DND-41 (cell line): ENCODE measurements at regions not wholly inside any gene's neighbourhood (a gene's known extent, or its start where the extent isn't known, plus 50 kb on each side); places are given as distances from the start of the nearest gene placed in this dataset.
"Not testable (repeated sequence)": the region's sequence is repeated elsewhere in the genome, so short reads cannot be mapped to it uniquely, and the experiment has no call there.

ENCODE experiments used
- ATAC-seq: fragments of 200-7000 bp; cut with Tn5 transposase; 3 replicates; pipeline ENCODE4 v1.9.1; 2021; ENCODE audit warnings: low read depth; ENCODE audit not compliant: insufficient read depth
- DNase-seq: peaks from one replicate; pipeline ENCODE4 v3.0.0-alpha.2; 2020
- H2AFZ ChIP-seq: 2 replicates; pipeline ENCODE4 v1.6.0; 2012; ENCODE audit warnings: low read depth, low read length
- H3K27ac ChIP-seq: 2 replicates; pipeline ENCODE4 v1.5.1; 2012; ENCODE audit warnings: low read length, inconsistent platforms
- H3K27me3 ChIP-seq: fragments of 200-600 bp; sonication (generic); 2 replicates; pipeline ENCODE4 v1.6.0; 2012; ENCODE audit warnings: low read length, mild to moderate bottlenecking, inconsistent platforms; ENCODE audit not compliant: insufficient read depth, poor library complexity
- H3K36me3 ChIP-seq: 2 replicates; pipeline ENCODE4 v1.5.1; 2012; ENCODE audit warnings: low read length, inconsistent platforms; ENCODE audit not compliant: insufficient read depth
- H3K4me1 ChIP-seq: 2 replicates; pipeline ENCODE4 v1.5.1; 2012; ENCODE audit warnings: mild to moderate bottlenecking, low read length; ENCODE audit not compliant: insufficient read depth
- H3K4me2 ChIP-seq: 2 replicates; pipeline ENCODE4 v1.6.0; 2012; ENCODE audit warnings: mild to moderate bottlenecking, moderate library complexity, low read length, inconsistent platforms; ENCODE audit not compliant: insufficient read depth
- H3K4me3 ChIP-seq, 2 experiments: fragments of 200-600 bp in 1 of 2; shearing (Covaris generic) in 1 of 2; 2 replicates each; pipeline ENCODE4 v1.5.1; 2012 to 2016; ENCODE audit warnings: inconsistent platforms in 2 of 2, low read length in 2 of 2, mild to moderate bottlenecking in 2 of 2, low read depth in 1 of 2, moderate library complexity in 1 of 2
- H3K79me2 ChIP-seq: 2 replicates; pipeline ENCODE4 v1.6.0; 2012; ENCODE audit warnings: low read length, inconsistent platforms; ENCODE audit not compliant: insufficient read depth
- H3K9ac ChIP-seq: 2 replicates; pipeline ENCODE4 v1.6.0; 2012; ENCODE audit warnings: low read depth, mild to moderate bottlenecking, inconsistent platforms, low read length, moderate library complexity
- H3K9me3 ChIP-seq: 2 replicates; pipeline ENCODE4 v1.5.1; 2012; ENCODE audit warnings: low read length, moderate library complexity, mild to moderate bottlenecking, inconsistent platforms; ENCODE audit not compliant: insufficient read depth, severe bottlenecking
- H4K20me1 ChIP-seq: 2 replicates; pipeline ENCODE4 v1.6.0; 2012; ENCODE audit warnings: low read length; ENCODE audit not compliant: insufficient read depth
- CTCF ChIP-seq: IDR thresholded peaks from 2 replicates; pipeline ENCODE4 v1.5.1; 2012; ENCODE audit warnings: borderline replicate concordance, low read length, moderate library complexity, mild to moderate bottlenecking; ENCODE audit not compliant: poor library complexity, severe bottlenecking; ENCODE audit errors: extremely low read depth
- EZH2 ChIP-seq: IDR thresholded peaks from 3 replicates; pipeline ENCODE4 v1.6.1; 2012; ENCODE audit warnings: borderline replicate concordance, low read depth, mild to moderate bottlenecking, moderate library complexity, low read length, inconsistent platforms; ENCODE audit not compliant: severe bottlenecking

- no peaks in the 10 kb centered on the region for H3K36me3 ChIP-seq
- no peaks in the 10 kb centered on the region for H3K79me2 ChIP-seq
- DNase-seq (no peak), ATAC-seq (no peak)
- no peaks in the 10 kb centered on the region for H3K27me3 ChIP-seq
- no peak overlapping the region for H3K27ac ChIP-seq
- no peak overlapping the region for H3K4me3 ChIP-seq
- no peaks in the 10 kb centered on the region for H3K9me3 ChIP-seq
- no peak overlapping the region for H2AFZ ChIP-seq
- no peaks in the 10 kb centered on the region for H3K4me1 ChIP-seq
- H3K4me2 ChIP-seq, result no peak overlapping the region
- H3K9ac ChIP-seq, result no peak overlapping the region
- H4K20me1 ChIP-seq, result no peaks in the 10 kb centered on the region
- TF ChIP-seq EZH2 (no peak), CTCF (no peak)
These were observed 1741.9 kb upstream of the RAG2 start for GRCh38 chr11:38339835-38340440.

- H3K79me2 ChIP-seq, H3K4me3 ChIP-seq, DNase-seq, H3K9me3 ChIP-seq, H3K27ac ChIP-seq, H2AFZ ChIP-seq, H3K4me2 ChIP-seq, ATAC-seq, H3K36me3 ChIP-seq, H3K4me1 ChIP-seq, H4K20me1 ChIP-seq, H3K27me3 ChIP-seq, H3K9ac ChIP-seq: not testable (repeated sequence)
These were observed 1740.0 kb upstream of the RAG2 start for GRCh38 chr11:38338022-38338421.

GRCh38 chr11:38332046-38332445, 1734.0 kb upstream of the RAG2 start:
- Histone ChIP-seq H3K9me3 (no peaks in the 10 kb centered on the region), H3K79me2 (no peaks in the 10 kb centered on the region), H3K27ac (no peak overlapping the region), H4K20me1 (no peaks in the 10 kb centered on the region), H3K4me1 (no peaks in the 10 kb centered on the region), H3K27me3 (no peaks in the 10 kb centered on the region), H3K4me2 (no peak overlapping the region), H2AFZ (no peak overlapping the region), H3K4me3 (no peak overlapping the region), H3K36me3 (no peaks in the 10 kb centered on the region), H3K9ac (no peak overlapping the region)
- no peak for TF ChIP-seq EZH2
- TF ChIP-seq CTCF, result no peak
- DNase-seq (no peak), ATAC-seq (no peak)

GRCh38 chr11:38330578-38330977, 1732.5 kb upstream of the RAG2 start:
- no peak overlapping the region for H3K9ac ChIP-seq
- TF ChIP-seq EZH2, result no peak
- TF ChIP-seq CTCF, result no peak
- H3K79me2 ChIP-seq, result no peaks in the 10 kb centered on the region
- no peak for DNase-seq
- H3K36me3 ChIP-seq, result no peaks in the 10 kb centered on the region
- no peaks in the 10 kb centered on the region for H3K4me1 ChIP-seq
- no peak overlapping the region for H3K4me3 ChIP-seq
- no peaks in the 10 kb centered on the region for H4K20me1 ChIP-seq
- H3K27ac ChIP-seq, result no peak overlapping the region
- no peak overlapping the region for H2AFZ ChIP-seq
- ATAC-seq, result no peak
- no peaks in the 10 kb centered on the region for H3K9me3 ChIP-seq
- H3K4me2 ChIP-seq, result no peak overlapping the region
- no peaks in the 10 kb centered on the region for H3K27me3 ChIP-seq
